HG03432 (cell line): ENCODE measurements at regions not wholly inside any gene's neighbourhood (a gene's known extent, or its start where the extent isn't known, plus 50 kb on each side); places are given as distances from the start of the nearest gene placed in this dataset.

ENCODE experiments used
- ATAC-seq: cut with Tn5 transposase; IDR thresholded peaks from one replicate; pipeline ENCODE4 v1.9.1; 2021; ENCODE audit warnings: mild to moderate bottlenecking, moderate library complexity; ENCODE audit not compliant: unreplicated experiment

DNA sequence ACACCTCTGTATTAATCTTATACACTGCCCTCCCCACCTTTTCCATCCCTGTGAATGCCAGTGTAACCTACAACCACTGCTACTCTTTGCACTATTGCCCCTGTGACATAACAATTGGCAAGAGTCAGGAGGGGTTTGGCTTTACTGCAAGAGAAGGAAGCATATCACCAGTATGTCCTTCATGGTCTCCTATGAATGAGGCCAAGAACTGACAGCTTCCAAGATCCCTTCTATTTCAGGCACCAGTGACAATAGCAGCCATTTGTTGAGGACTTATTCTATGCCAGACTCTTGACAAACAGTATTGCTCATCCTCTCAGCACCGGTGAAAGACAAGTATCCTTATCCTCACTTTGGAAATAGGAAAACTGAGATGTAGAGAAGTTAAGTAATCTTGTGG is 363.9 kb downstream of the MID1IP1 start:
- no peak for ATAC-seq

DNA sequence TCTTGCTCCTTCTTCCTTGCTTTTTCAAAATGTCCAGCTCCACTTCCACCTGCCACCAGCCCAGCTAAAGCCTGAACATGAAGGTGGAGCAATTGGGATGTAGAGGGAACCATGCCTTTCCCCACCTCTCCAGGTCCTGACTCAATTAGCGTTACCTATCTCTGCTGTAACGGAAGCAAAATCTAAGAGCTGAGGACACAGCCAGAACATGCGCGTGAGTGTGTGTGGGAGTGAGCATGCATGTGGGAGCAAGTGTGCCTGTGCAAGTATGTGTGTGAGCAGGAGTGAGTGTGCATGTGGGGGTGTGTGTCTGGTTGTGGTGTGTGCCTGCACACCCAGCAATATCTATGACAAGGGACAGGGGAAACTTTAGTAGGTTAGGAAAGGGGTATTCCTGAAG is 364.5 kb downstream of the MID1IP1 start:
- ATAC-seq: no peak

DNA sequence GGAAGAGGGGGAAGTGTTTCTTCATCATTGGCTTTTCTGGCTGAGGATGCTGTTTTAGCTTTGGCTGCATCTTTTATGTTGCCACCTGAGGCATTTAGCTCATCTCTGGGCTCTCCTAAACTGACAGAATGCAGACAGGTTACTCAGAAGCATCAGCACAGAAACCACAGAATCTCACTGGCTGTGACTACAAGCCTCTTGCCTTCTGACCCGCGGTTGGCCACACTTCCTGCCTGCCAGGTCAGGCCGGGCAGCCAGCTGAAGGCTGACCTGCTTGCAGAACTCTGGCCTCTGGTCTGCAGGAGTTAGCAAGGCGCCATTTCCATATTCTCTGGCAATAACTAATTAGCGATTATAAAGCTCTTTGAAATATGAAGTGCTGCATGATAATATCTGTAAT is 366.5 kb downstream of the MID1IP1 start:
- ATAC-seq: peak; percentile 81

DNA sequence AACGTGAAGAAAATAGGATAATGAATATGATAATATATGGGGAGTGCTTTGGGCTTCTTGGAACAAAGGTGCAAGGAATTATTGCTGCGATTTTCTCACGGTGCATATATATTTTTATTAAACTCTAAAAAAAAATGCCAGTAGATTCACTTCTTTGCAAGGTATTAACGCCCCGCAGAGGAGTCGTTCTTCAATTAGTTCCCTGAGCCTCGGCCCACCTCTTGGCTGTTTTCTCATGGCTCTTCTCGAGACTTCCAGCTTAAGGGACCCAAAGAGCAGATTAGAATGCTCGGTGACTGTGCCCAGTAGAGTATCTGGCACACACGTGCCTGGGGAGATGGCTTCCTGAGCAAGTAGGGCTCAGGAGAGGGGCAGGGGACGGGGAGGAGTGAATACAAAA is 367.4 kb downstream of the MID1IP1 start:
- ATAC-seq: no peak

DNA sequence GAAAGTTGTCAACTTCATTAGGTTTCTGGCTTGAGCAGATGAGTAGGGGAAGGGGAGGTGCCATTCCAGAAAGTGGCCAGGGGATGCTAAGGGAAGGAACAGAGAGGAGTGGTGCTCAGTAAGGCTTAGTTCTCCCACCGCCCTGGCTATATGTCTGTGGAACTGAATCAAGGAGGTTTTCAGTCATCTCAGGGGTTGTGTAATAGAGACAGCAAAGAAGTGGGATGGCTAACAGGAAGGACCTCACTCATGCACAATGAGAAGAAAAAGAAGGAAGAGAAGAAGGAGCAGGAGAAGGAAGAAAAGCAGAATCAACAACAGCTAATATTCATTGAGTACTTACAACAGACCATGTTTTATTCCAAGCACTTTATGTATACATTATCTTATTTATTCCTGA is 368.7 kb downstream of the MID1IP1 start:
- ATAC-seq: no peak

DNA sequence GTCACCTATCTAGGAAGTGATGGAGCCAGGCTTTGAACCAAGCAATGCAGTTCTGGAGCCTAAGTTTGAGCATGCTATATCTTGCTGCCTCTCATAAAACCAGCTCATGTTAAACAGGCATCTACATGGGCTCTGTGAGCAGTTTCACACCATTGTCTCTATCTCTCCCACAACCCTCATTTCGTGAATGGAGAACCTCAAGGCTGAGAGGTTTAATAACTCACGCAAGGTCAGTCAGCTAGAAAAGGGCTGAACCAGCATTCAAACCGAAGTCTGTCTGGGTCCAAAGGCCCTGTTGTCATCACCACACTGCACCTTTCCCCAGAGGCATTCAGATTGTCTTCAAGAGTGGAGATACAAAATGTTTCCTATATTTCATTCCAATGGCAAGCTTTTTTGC is 369.2 kb downstream of the MID1IP1 start:
- ATAC-seq: no peak

DNA sequence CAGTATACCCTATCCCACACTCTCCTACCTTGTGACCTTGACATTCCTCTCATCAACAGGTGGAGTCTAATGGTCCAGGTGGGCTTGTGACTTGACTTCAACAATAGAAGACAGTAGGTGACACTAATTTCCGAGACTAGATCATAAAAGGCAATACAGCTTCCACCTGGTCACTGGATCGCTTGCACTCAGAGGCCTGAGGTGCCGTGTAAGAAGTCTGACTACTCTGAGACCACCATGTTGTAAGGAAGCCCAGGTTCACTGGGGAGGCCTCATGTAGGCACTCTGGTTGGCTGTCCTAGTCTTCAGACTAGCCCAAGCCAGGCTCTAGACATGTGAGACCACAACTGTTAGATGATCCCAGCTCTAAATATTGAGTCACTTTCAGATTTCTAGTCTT is 370.4 kb downstream of the MID1IP1 start:
- ATAC-seq: no peak

DNA sequence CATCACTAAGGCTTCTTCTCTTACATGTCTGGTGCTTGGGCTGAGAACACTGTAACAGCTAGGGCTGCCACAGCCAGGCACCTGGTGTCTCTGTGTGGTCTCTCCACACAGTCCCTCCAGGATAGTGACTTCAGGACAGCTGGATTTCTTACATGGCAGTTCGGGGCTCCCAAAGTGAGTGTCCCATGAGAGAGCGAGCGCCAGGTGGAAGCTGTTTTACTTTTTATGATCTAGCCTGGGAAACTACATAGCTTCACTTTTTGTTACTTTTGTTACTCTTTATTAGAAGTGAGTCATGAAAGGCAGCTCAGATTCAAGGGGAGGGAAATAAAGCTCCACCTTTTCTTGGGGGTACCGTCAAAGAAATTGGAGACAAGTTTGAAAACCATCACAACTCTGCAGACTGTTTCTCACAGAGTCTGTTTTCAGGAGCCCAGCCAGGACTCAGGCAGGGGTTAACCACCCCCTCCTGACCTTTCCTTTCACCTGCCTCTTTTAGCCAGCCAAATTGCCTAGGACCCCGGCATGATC is 373.0 kb downstream of the MID1IP1 start:
- no peak for ATAC-seq

DNA sequence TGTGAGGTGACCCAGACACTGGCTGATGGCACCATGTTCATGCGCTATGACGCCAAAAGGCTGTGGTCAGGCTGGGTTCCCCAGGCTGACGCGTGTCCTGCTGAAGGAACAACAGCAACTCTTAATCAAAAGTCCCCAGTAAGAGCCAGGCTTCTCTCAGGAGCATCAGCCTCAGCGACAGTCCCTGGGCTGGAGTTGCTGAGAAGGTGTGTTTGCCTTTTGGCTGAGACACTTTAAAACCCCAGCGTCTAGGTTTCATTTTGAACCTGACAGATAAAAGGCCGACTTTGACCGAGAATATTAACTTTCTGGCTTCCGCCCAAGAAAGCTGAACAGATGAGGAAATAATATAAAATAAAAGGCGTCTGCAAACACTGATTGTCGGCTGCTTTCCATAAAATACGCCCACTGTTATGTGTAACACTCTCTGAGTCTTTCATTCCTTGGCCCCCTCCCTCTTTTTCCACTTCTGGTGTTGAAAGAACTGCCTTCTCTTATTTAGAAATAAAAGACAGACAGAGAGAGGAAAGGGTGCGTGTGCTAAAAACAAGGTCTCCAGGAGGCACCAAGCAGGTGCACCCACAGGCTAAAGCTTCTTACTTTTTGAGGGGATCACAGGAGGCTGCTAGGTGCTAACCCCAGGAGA is 373.6 kb downstream of the MID1IP1 start:
- no peak for ATAC-seq

DNA sequence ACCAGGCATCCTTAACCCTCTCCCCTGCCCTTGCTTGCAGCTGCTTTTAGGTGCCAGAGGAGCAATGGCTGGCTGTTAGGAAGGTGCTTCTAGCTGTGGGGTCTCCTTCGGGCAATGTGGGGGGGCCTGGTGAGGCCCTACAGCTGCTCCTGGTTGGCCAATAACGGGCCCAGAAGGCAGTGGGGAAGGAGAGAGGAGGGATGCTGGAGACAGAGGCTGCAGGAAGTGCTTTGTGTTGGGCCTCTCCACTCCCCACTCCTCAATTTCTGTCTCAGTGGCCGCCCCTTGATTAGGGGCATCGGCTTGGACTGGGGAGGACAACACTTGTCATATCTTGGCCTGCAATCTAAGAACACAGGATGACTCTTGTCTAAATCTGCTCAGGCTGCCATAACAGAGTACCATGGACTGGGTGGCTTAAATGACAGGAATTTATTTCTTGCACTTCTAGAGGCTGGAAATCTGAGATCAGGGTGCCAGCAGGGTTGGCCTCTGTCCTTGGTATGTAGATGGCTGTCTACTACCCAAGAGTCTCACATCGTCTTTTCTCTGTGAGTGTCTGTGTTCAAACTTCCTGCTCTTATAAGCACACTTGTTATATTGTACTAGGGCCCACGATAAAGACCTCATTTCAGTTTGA is 374.3 kb downstream of the MID1IP1 start:
- no peak for ATAC-seq

DNA sequence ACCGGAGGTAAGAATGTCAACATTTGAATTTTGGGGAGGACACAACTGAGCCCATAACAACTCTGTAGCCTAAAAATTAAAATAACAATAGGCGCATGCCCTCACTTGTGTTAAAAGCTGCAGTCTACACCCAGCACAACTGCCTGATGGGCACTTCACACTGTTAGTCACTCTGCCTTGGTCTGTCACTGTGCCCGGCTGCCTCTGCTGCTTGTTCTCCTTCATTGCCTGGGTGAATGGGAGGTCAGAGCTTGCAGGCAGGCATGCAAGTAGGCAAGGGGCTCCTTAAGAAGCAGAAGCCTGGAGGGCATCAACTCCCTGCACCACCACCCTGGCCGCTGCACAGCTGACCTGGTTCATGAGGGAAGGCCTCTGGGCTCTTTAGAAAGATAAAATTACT is 374.8 kb downstream of the MID1IP1 start:
- ATAC-seq: no peak

DNA sequence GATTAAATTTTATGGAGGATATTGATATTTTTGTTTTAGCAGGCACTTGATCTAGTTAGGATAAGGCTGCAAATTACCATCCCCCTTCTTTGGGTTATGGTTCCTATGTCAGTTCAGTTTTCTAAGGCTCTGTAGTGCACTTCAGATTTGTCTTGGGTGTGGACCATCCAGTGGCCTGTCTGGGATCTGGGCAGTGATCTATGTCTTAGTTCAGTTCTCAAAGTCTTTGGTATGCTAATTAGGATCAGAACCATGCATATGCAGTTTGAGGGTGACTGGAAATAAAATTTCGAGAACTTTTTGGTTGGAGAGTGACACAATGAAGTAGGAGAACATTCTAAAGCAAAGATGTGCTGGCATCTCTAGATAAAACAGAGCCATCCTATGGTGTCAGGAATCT is 388.2 kb downstream of the MID1IP1 start:
- no peak for ATAC-seq

DNA sequence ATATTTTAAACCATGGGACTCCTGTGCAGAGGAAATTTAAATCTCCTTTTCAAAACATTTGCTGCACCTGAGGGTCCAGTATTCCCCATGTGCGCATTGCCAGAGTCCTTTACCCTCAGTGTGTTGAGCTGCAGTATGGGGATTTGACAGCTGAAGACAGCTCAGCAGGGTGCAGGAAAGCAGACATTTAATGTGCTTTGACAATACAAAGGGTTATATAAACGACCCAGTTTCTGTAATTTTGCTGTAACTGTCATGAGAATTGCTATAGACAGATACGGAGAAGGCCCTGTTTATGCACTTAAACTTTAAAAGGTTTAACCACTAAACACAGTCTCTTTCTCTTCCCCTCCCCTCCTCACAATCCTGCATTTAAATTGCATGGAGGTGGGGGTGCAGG is 393.4 kb downstream of the MID1IP1 start:
- ATAC-seq: no peak

DNA sequence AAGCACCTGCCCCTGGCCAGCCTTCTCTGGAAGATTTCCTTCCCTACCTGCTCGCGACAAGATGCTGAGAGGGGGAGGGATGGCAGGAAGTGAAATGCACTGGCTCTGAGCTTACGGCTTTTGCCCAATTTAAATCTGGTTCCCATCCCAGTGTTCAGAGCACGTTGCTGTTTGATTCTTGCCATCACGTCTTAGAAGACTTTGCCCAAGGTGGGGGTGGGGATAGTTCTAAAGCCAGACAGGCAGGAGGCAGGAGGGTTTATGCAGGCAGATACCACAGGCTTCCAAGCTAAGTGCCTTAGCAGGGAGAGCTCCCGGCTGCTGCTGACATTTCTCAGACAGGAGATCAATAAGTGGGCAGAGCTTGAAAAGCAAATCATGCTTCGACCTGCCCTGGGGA is 393.9 kb downstream of the MID1IP1 start:
- no peak for ATAC-seq

DNA sequence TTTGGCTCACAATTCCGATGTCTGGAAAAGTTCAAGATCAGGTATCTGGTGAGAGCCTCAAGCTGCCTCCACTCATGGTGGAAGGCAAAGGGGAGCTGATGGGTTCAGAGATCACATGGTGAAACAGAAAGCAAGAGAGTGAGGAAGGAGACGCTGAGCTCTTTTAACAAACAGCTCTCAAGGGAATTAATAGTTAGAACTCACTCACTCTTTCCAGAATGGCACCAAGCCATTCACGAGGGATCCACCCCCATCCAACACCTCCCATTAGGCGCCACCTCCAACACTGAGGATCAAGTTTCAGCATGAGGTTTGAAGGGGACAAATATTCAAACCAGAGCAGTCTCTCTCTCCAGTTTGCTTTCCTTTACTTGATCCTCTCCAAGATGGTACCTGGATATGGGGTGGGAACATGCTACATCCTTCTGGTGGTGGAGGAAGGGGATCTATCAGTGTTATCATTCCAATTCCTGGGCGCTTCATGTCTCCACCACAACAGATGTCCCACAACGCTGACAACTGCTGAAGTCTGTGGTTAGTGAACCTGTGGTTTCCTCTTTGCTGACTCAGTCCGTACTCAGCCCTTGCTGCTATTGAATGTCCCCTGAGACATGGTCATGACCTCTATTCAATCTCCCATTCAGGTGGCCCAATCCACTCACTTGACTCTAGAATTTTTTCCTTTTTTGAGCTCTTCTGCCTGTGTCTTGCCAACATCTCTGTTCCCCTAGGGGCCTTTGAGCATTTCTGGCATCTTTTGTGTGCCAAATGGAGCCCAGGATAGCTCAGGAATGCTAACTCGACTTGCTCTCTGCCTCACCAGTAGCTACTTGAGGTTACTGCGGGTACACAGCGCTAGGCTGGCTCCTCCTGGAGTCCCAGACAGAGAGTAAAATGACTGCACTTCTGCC is 395.2 kb downstream of the MID1IP1 start:
- peak; percentile 96 for ATAC-seq

DNA sequence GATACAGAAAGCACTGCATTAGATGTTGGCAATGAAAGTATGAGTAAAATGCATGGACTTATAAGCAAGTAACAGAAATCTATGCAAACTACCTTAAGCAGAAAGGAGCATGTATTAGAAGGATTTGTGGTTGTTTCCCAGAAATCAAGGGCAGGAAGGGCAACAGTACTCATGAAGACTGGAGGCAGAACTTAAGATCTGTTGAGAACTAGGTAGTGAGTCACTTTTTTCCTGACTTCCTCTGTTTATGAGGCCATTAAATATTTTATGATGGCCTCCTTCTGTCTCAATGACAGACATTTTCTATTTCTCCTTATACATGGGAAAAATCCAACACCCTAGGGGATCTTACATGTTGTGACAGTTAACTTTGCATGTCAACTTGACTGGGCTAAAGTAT is 398.2 kb downstream of the MID1IP1 start:
- no peak for ATAC-seq

DNA sequence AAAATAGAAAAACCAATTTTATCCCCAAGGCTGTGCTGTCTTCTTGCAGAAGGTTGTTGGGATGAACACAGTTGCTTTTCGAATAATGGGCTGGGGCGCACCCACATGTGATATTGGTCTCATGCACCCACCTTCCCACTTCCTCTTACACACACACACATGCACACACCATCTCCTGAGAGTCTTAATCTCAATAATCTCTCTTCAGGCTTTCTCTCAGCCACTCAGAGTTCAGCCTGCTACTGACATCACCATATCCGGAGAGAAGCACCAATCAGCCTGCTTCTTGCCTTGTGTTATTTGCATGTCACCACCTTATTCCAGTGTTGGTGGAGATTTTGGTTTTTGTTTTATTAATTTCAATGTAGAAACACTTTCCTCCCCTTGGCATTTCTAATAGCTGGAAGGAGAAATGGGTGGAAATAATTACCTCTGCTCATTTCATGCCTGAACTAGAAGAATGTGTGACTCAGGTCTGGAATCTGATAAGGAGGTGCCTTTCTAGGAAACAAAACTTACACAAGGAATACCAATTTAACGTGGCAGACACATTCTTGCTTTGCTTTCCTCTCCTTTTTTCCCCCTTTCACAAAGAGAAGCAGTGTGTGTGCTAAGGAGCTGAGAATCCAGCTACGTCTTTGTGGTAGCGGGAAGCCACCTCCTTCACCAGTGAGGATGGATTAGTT is 400.2 kb downstream of the MID1IP1 start:
- no peak for ATAC-seq

DNA sequence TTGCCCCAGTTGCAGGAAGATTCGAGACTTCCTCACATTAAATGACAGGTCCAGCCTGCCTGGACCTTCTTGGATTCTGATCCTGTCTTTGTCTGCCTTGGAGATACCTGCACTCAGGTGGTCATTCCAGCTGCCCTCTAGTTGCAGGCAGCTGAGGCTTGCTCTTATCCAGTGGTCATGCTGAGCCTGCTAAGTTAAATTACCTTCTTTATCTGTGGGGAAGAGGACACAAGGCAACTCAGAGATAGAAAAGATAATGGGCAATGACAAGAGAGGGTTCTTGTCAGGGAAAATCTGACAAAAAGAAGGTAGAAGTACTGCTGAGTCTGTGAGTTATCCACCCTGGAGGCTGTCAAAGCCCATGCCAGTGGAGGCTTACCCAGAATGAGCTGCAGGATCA is 401.4 kb downstream of the MID1IP1 start:
- no peak for ATAC-seq

DNA sequence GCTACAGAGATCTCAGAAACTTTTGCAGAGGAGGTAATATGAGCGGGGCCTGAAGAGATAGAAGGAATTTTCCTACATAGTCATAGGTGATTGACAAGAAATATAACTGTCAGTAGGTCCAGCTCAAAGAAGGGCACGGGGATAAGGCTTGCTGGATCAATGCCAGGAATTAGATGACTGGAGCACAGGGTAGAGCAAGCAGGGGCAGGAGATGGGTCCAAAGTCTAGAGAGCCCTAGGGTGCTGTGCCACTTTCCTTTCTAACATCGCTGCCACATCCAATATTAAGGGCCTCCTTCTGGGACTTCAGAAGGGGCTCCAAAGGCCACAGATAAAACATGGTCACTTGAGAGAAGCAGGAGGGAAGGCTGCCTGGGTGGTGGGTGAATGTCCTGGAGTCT is 402.2 kb downstream of the MID1IP1 start:
- ATAC-seq: no peak

DNA sequence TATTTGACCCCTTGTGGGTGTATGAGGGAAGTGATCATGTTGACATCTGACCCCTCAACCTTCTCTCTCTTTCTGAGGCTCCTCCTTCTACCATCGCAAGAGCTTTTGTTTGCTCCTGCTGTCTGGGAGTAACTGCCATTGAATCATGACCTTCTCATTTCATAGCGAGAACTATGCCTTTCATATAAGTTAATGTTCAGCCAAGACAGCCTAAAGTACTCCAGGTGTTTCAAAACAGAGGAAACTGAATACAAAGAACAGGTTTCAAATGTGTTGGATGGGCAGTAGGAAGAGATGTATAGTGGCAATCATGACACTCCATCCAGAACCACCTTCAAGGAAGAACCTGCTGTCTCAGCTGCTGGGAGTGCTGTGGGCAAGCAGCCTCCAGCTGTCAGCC is 403.1 kb downstream of the MID1IP1 start:
- no peak for ATAC-seq

DNA sequence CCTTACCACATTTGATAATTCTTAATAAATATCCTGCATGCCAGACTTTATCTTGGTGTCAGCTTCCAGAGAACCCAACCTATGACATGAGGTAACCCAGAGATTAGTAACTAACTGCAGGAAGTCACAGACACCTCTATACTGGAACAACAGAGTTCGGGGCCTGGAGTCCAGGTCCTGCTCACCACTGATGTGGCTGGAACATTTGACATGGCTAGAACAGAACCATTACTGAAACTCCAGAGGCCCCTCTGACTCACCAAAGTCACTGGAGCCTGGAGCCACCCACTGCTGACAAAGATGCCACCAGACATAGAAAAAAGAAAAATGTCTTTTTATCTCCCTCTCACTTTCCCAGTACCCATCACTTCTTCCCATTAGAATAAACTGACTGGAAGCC is 403.7 kb downstream of the MID1IP1 start:
- ATAC-seq: no peak
